WERI-Rb-1 (cell line): ENCODE measurements at regions not wholly inside any gene's neighbourhood (a gene's known extent, or its start where the extent isn't known, plus 50 kb on each side); places are given as distances from the start of the nearest gene placed in this dataset.
"Not testable (repeated sequence)": the region's sequence is repeated elsewhere in the genome, so short reads cannot be mapped to it uniquely, and the experiment has no call there.

Experiments
- DNase-seq: peaks from one replicate; pipeline ENCODE4 v3.0.0-alpha.2; 2020
- H3K27ac ChIP-seq: fragments of 250-450 bp; sonication (Bioruptor Pico); 2 replicates; pipeline ENCODE4 v1.5.1; 2020; ENCODE audit warnings: mild to moderate bottlenecking, moderate library complexity
- H3K27me3 ChIP-seq: fragments of 250-450 bp; sonication (Bioruptor Pico); 2 replicates; pipeline ENCODE4 v1.5.1; 2021; ENCODE audit warnings: mild to moderate bottlenecking, low read depth, moderate library complexity; ENCODE audit not compliant: insufficient read depth, severe bottlenecking
- H3K36me3 ChIP-seq: fragments of 250-450 bp; sonication (Bioruptor Pico); 2 replicates; pipeline ENCODE4 v1.5.1; 2020; ENCODE audit warnings: mild to moderate bottlenecking, moderate library complexity
- H3K4me3 ChIP-seq: 2 replicates; pipeline ENCODE4 v1.5.1; 2011; ENCODE audit warnings: low read depth, mild to moderate bottlenecking, control low read depth, low read length
- H3K9me3 ChIP-seq: fragments of 250-450 bp; sonication (Bioruptor Pico); 2 replicates; pipeline ENCODE4 v1.5.1; 2021; ENCODE audit warnings: mild to moderate bottlenecking, moderate library complexity; ENCODE audit not compliant: severe bottlenecking
- CTCF ChIP-seq: IDR thresholded peaks from 2 replicates; pipeline ENCODE4 v1.5.1; 2011; ENCODE audit warnings: low read depth, mild to moderate bottlenecking, control low read depth, inconsistent platforms, low read length

GRCh38 chr22:48301908-48302307 is 1525.8 kb downstream of the BRD1 start:
- H3K36me3 ChIP-seq: no peaks in the 10 kb centered on the region
- no peaks in the 10 kb centered on the region for H3K9me3 ChIP-seq
- H3K27me3 ChIP-seq: no peaks in the 10 kb centered on the region
- no peak overlapping the region for H3K4me3 ChIP-seq
- H3K27ac ChIP-seq: no peak overlapping the region
- no peak for DNase-seq
- no peak for TF ChIP-seq CTCF

GRCh38 chr22:48301421-48301820 is 1526.3 kb downstream of the BRD1 start:
- DNase-seq: no peak
- no peaks in the 10 kb centered on the region for H3K9me3 ChIP-seq
- H3K36me3 ChIP-seq: no peaks in the 10 kb centered on the region
- H3K27ac ChIP-seq: no peak overlapping the region
- H3K27me3 ChIP-seq: no peaks in the 10 kb centered on the region
- no peak for TF ChIP-seq CTCF
- H3K4me3 ChIP-seq: no peak overlapping the region

GRCh38 chr22:48300877-48301276 is 1526.8 kb downstream of the BRD1 start:
- no peaks in the 10 kb centered on the region for H3K36me3 ChIP-seq
- no peak for TF ChIP-seq CTCF
- H3K27me3 ChIP-seq: no peaks in the 10 kb centered on the region
- no peak overlapping the region for H3K4me3 ChIP-seq
- H3K9me3 ChIP-seq: no peaks in the 10 kb centered on the region
- DNase-seq: no peak
- H3K27ac ChIP-seq: no peak overlapping the region

GRCh38 chr22:48299801-48300200 is 1527.9 kb downstream of the BRD1 start:
- Histone ChIP-seq H3K36me3 (no peaks in the 10 kb centered on the region), H3K27ac (no peak overlapping the region), H3K9me3 (no peaks in the 10 kb centered on the region), H3K27me3 (no peaks in the 10 kb centered on the region), H3K4me3 (no peak overlapping the region)
- TF ChIP-seq CTCF: no peak
- no peak for DNase-seq

- H3K36me3 ChIP-seq: no peaks in the 10 kb centered on the region
- no peak for TF ChIP-seq CTCF
- DNase-seq: no peak
- H3K4me3 ChIP-seq: no peak overlapping the region
- no peak overlapping the region for H3K27ac ChIP-seq
- H3K27me3 ChIP-seq: no peaks in the 10 kb centered on the region
- H3K9me3 ChIP-seq: no peaks in the 10 kb centered on the region
Observed at GRCh38 chr22:48299124-48299523, 1528.5 kb downstream of the BRD1 start.

- Histone ChIP-seq H3K36me3 (no peaks in the 10 kb centered on the region), H3K27me3 (no peaks in the 10 kb centered on the region), H3K4me3 (no peak overlapping the region), H3K9me3 (no peaks in the 10 kb centered on the region), H3K27ac (no peak overlapping the region)
- TF ChIP-seq CTCF: no peak
- DNase-seq: no peak
Observed at GRCh38 chr22:48297296-48297695, 1530.4 kb downstream of the BRD1 start.

- not testable (repeated sequence) for H3K27ac ChIP-seq, H3K9me3 ChIP-seq, H3K4me3 ChIP-seq, H3K27me3 ChIP-seq, H3K36me3 ChIP-seq, DNase-seq
Observed at GRCh38 chr22:48289954-48290353, 1527.5 kb downstream of the TBC1D22A start.
